HG03575 (cell line): ENCODE measurements at regions not wholly inside any gene's neighbourhood (a gene's known extent, or its start where the extent isn't known, plus 50 kb on each side); places are given as distances from the start of the nearest gene placed in this dataset.

ENCODE experiments used
- ATAC-seq: cut with Tn5 transposase; IDR thresholded peaks from one replicate; pipeline ENCODE4 v1.9.1; 2021; ENCODE audit not compliant: unreplicated experiment, insufficient number of reproducible peaks, low FRiP score; ENCODE audit errors: extremely low read depth

DNA sequence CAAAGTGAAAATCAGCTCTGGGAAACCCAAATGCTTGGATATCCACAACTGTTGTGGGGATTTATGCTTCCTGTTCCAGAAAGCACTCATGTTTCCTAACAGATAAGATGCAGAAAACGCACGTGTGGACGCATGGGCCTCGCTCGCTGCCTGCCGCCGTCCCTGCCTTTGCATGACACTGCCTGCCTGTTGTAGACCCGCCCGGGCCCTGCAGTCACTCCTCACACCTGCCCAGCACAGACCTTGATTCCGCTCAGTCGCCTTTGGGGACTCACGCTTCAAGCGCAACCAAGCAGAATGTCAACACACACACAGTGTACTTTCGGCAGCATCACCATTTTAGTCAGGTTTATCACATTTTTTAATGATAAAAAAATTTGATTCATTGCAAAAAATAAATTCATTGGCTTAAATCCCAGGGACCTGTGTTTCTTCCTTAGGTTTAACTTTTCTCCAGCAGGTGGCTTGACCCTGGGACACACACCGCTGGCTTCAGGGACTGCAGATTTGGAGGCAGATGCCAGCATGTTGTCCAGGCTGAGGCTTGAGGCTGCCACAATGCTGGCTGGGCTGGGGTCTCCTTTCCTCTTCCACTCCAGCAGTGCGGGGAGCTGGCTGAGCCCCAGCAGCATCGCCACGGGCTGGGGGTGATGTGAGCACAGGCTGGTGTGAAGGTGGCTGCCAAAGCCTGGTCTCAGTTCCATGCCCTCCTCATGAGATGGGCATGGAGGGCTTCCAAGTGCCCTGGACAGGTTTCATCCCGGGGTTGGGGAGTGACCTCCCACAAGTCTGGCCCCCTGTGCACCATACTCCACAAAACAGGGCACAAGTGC is 416.9 kb upstream of the IRX4 start:
- no peak for ATAC-seq

GRCh38 chr5:2298781-2299180 is 416.1 kb upstream of the IRX4 start:
- no peak for ATAC-seq

DNA sequence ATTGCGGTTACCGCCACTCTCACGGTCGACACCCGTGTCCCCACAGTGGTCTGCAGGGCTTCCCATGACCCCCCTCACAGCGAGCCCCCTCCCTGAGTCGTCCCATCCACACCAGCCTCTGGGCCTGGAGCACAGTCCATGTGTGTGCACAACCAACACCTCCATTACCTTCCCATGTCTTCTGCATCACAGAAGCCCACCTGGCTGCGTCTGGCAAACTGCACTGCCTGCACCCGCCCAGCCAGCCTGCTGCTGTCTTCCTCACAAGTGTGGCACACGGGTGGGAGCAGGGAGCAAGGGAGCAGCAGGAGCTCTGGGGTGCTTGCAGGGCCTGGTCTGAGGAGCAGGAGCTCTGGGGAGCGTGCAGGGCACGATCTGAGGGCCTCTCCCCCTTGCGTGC is 415.3 kb upstream of the IRX4 start:
- no peak for ATAC-seq

DNA sequence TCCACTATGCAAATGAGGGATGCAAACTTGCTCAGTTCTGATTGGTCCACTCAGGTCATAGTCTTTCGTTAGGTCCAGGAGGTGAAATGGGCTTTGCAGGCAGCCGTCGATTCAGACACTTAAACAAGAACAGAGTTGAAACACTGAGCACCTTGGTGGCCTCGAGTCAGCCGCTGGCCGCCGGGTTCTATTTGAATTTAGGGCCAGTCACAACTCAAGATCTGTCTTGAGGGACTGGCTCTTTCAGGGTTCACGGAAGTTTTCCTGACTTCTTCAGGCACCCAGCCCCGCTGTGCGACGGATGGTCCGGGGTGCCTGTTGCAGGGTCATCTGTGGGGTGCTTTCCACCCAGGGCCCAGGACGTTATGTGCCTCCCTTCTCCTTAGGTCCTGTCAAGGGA is 412.8 kb upstream of the IRX4 start:
- ATAC-seq, result no peak

GRCh38 chr5:2293906-2294305 is 411.2 kb upstream of the IRX4 start:
- no peak for ATAC-seq

DNA sequence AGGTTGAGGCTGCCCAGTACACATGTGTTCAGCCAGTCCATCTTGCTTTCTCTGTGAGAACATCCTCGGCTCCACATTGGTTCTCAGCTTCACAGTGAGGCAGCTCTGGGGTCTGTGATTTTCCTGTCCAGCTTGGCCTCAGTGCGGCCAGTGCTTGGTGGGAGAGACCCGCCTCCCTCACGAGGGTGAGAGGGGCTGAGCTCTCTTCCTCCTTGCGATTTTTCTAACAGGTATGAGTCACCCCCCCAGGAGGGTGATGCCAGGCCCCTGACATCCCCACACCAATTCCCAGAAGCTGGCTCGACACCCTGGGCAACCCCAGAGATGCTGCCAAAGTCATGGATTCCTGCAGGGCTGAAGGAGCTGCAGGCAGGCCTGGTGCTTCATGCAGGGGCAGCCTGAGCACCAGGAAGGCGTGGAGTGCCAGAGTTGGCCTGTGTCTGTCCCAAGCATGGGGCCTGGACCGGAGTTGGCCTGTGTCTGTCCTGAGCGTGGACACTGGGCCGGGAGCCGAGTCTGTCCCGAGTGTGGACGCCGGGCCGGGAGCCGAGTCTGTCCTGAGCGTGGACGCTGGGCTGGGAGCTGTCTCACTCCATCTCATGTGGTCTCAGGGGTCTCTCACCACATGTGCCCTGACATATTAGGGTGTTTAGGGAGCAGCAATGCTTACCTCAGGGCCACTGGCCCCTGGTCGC is 408.6 kb upstream of the IRX4 start:
- no peak for ATAC-seq

GRCh38 chr5:2289380-2289779 is 406.7 kb upstream of the IRX4 start:
- no peak for ATAC-seq

GRCh38 chr5:2288968-2289367 is 406.2 kb upstream of the IRX4 start:
- no peak for ATAC-seq

DNA sequence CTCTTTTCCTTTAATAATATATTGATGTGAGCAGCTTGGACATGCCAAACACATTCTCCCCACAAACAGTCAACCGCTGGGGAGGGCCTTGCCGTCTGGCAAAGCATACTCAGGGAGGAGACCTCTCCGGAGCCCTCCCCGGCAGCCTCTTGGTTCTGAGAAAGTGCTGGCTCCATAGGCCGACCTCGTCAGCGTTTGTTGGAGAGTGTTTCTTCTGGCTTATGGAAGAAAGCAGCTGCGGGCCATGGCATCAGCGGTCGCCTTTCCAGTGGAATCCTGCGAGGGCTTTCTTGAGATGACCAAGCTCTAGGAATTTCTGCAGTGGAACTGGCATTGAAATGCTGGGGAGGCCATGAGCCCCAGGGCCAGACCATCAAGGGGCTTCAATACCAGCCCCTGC is 405.7 kb upstream of the IRX4 start:
- ATAC-seq, result no peak

GRCh38 chr5:2286250-2286649 is 403.5 kb upstream of the IRX4 start:
- ATAC-seq, result no peak

DNA sequence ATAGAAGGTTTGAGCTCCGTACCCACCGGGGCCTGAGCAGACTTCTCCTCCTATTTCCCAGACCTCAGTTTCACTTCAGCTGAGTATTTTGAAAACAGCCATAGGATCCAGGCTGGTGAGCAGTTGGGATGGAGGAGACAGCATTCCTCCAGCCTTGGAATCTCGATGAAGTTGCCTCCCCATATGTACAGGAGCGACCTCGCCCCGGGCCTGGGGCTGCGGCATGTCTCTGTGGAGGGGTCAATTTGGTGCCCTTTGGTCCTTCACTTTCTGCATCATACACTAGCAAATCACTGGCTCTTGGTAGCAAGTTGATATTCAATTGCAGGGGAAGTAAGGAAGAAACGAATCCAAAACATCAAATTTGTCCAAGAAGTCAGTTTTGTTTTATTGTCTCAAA is 402.0 kb upstream of the IRX4 start:
- ATAC-seq, result no peak

DNA sequence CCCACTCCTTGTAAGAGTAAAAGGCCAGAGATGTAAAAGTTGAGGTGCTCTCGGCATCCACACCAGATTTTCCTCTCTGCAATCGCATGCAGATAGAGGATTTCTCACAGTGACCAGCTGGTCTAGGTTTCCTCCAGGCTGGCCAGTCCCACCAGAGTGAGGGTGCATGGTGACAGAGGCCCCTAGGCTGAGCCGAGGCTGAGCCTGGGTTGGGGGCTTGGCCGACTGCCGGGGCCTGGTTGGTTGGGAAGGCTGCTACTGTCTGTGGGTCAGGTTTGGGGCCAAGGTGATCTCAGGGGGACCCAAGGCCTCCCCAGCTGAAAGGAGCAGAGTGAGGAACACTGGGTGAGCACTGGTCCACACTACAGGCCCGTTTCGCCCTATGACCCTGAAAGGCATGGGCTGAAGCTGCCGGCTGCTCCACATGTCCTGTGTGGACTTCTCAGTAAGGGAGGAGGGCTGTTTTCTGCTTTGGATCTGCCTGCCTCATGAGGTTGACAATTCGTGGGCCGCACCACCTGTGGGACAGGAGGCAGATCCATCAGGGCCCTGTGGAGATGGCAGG is 400.8 kb upstream of the IRX4 start:
- ATAC-seq, result no peak

DNA sequence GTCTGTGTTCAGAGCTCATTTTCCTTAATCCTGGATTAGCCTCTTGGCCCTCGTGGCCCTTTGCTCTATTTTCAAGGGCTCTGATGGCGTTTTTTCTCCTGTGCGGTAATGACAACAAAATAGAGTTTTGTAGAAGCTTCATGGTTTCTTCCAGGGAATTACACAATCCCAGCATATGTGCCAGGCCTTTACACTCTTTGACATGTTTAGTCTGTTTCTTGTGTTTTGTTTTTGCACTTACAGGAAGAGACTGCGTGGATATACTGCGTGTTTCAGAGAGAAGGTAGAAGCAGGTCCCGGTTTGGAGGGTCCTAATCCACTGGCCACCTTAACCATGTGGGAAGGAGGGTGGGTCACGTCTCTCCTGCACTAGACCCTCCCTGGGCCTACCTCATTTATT is 400.2 kb upstream of the IRX4 start:
- ATAC-seq, result no peak

DNA sequence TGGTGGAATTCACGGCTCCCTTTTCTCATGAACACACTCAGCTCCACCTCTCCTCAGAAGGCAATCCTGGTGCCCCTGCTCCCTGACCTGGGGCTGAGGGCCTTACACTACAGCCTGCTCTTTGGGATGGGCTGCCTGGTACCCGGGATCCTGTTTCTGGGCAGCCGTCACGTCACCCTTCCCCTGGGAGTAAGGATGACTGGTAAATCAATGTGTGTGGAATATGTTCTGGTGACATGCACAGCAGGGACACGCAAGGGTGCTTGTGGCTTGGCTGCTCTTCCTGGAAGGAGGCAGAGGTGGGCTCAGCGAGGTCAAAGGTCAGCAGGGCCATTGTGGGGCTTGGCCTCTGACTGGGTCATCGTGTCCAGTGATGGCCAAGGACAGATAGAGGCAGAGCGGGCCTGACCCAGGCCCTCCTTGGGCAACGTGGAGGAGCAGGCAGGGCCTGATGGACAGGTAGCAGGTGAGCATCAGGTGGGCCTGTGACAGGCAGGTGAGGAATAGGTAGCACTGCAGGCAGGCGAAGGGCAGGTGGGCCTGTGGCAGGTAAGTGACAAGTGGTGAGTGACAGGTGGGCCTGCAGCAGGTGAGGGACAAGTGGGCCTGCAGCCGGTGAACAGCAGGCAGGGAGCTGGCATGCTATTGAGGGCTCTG is 399.4 kb upstream of the IRX4 start:
- no peak for ATAC-seq

- ATAC-seq, result no peak
These were observed 398.7 kb upstream of the IRX4 start for GRCh38 chr5:2281446-2281845.

GRCh38 chr5:2280318-2280717 is 397.6 kb upstream of the IRX4 start:
- ATAC-seq, result no peak

GRCh38 chr5:2278825-2279456 is 396.2 kb upstream of the IRX4 start:
- ATAC-seq, result no peak

DNA sequence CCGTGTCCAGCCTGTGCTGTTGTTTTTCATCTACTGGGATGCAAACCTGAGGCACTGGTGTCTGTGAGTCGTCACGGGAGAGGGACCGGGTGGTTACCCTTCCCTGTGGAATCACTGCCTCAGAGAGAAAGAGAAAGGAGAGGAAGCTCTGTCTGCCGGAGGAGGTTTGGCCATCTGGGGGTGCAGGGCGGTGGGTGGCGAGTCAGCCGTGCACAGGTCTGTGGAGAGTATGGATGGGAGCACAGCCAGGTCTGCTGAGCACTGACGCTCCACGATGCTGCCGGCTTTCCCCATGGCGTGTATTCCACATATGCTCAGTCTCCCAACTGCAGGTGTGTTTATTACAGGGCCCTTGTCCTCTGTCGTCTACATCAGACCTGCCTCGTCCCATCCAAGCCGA is 395.2 kb upstream of the IRX4 start:
- no peak for ATAC-seq

DNA sequence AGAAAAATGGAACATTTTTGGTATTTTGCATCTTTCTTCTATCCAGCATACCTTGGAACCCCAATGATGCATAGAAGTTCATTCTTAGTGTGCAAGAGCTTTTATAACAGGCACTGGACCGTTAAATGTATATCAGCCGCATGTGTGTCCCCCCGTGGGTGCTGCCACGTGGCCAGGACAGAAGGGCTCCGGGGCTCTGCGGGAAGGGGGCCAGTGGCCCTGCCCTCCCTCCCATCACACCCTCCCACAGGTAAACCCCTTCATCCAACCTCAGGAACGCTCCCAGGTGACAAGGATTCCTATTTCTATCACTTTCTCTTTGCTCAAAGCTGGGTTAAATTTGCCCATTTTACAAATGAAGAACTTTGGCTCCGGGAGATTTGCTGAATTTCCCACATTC is 393.4 kb upstream of the IRX4 start:
- ATAC-seq, result no peak
